OCI-LY1 (cell line): ENCODE measurements at regions not wholly inside any gene's neighbourhood (a gene's known extent, or its start where the extent isn't known, plus 50 kb on each side); places are given as distances from the start of the nearest gene placed in this dataset.

ENCODE experiments used
- CTCF ChIP-seq: fragments of 200-600 bp; sonication (generic), shearing (Covaris generic); IDR thresholded peaks from 2 replicates; pipeline ENCODE4 v1.5.1; 2017; ENCODE audit warnings: mild to moderate bottlenecking, antibody characterized with exemption, low read length, moderate library complexity, mixed read lengths
- EZH2 ChIP-seq: fragments of 200-600 bp; sonication (generic), shearing (Covaris generic); IDR thresholded peaks from 2 replicates; pipeline ENCODE4 v1.8.0; 2017; ENCODE audit warnings: borderline replicate concordance, mixed run types, mild to moderate bottlenecking, antibody characterized with exemption, low read length, moderate library complexity, mixed read lengths

GRCh38 chr2:19021721-19022120, 336.7 kb downstream of the OSR1 start:
- TF ChIP-seq CTCF: no peak
- TF ChIP-seq EZH2: no peak
